Transverse colon (tissue), 3 donors: ENCODE measurements at regions not wholly inside any gene's neighbourhood (a gene's known extent, or its start where the extent isn't known, plus 50 kb on each side); places are given as distances from the start of the nearest gene placed in this dataset.

ENCODE experiments used
- POLR2A ChIP-seq: fragments of 450-650 bp; IDR thresholded peaks from one replicate; pipeline ENCODE4 v1.6.1; 2016; ENCODE audit warnings: antibody characterized with exemption, mild to moderate bottlenecking, moderate library complexity
- TF ChIP-seq, protein P1 (sequence below), 5 experiments: fragments of 200-600 bp in 3 of 5; fragments of 450-650 bp in 2 of 5; sonication (generic) in 3 of 5; IDR thresholded peaks; 1 replicate in 2 of 5; 2 replicates in 3 of 5; pipeline ENCODE4 v1.5.1; 2016 to 2017; ENCODE audit warnings: antibody characterized with exemption in 5 of 5, inconsistent platforms in 3 of 5, mild to moderate bottlenecking in 2 of 5, moderate library complexity in 1 of 5

DNA sequence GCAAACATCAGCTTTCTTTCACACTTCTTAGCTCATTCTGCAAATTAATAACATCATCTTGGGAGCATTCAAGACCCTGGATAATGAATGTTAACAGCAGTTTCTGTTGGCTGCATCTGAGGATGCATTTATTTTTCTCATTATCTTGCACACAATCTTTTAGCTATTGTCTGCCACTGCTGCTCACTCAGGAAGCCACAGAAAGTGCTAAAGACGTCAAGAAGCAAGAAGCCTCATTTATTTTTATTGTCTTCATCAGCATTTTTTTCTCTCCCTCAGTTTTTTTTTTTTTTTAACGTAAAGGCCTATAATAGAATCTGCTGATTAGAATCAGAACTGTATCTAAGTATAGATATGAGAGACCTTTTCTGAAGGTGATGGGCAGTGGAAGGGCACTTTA is 1339.4 kb downstream of the FAM181B start:
- TF ChIP-seq, protein P1, sequence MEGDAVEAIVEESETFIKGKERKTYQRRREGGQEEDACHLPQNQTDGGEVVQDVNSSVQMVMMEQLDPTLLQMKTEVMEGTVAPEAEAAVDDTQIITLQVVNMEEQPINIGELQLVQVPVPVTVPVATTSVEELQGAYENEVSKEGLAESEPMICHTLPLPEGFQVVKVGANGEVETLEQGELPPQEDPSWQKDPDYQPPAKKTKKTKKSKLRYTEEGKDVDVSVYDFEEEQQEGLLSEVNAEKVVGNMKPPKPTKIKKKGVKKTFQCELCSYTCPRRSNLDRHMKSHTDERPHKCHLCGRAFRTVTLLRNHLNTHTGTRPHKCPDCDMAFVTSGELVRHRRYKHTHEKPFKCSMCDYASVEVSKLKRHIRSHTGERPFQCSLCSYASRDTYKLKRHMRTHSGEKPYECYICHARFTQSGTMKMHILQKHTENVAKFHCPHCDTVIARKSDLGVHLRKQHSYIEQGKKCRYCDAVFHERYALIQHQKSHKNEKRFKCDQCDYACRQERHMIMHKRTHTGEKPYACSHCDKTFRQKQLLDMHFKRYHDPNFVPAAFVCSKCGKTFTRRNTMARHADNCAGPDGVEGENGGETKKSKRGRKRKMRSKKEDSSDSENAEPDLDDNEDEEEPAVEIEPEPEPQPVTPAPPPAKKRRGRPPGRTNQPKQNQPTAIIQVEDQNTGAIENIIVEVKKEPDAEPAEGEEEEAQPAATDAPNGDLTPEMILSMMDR (IDR thresholded peaks at IDR 0.05): no peak
- TF ChIP-seq POLR2A: no peak
